SJSA1 (cell line): ENCODE measurements at regions not wholly inside any gene's neighbourhood (a gene's known extent, or its start where the extent isn't known, plus 50 kb on each side); places are given as distances from the start of the nearest gene placed in this dataset.

Source experiments
- DNase-seq, 2 experiments: peaks; one replicate each; pipeline ENCODE4 v3.0.0-alpha.2; 2015 to 2020; ENCODE audit warnings: low spot score in 2 of 2, low read depth in 1 of 2
- H3K27ac ChIP-seq: fragments of 250-450 bp; sonication (Bioruptor Pico); 2 replicates; pipeline ENCODE4 v1.5.1; 2020; ENCODE audit warnings: mild to moderate bottlenecking, moderate library complexity
- H3K27me3 ChIP-seq: fragments of 250-450 bp; sonication (Bioruptor Pico); replicated peaks from 2 replicates; pipeline ENCODE4 v1.5.1; 2020; ENCODE audit warnings: mild to moderate bottlenecking, moderate library complexity
- H3K36me3 ChIP-seq: fragments of 250-450 bp; sonication (Bioruptor Pico); 2 replicates; pipeline ENCODE4 v1.5.1; 2020; ENCODE audit warnings: mild to moderate bottlenecking
- H3K4me1 ChIP-seq: fragments of 250-450 bp; sonication (Bioruptor Pico); replicated peaks from 2 replicates; pipeline ENCODE4 v1.6.1; 2021; ENCODE audit warnings: mild to moderate bottlenecking
- H3K4me3 ChIP-seq: fragments of 250-450 bp; sonication (Bioruptor Pico); 2 replicates; pipeline ENCODE4 v1.5.1; 2020; ENCODE audit warnings: mild to moderate bottlenecking
- H3K9me3 ChIP-seq: fragments of 250-450 bp; sonication (Bioruptor Pico); replicated peaks from 2 replicates; pipeline ENCODE4 v1.5.1; 2020; ENCODE audit warnings: mild to moderate bottlenecking

DNA sequence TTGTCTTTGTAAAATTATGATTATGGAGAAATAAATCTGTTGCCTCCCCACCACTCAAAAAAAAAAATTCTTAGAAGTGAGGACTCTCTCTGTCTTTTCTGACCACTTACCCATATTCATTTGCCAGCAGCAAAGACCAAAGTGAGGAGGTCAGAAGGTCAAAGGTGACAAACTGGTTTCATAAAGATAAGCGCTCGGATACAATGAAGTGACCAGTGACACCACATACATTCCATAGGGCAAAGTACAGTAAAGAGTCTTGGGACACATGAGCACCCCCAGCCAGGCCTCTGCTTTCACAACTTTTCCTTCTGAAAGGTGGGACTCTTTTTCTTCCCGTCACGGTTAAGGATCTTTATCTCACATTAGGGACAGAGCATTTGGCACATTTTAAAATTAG is 75.9 kb upstream of the TCF4 start:
- Histone ChIP-seq H3K36me3 (no peaks in the 10 kb centered on the region), H3K4me1 (no peaks in the 10 kb centered on the region), H3K27ac (no peak overlapping the region), H3K27me3 (no peaks in the 10 kb centered on the region), H3K4me3 (no peak overlapping the region), H3K9me3 (no peaks in the 10 kb centered on the region)
- DNase-seq = no peak

DNA sequence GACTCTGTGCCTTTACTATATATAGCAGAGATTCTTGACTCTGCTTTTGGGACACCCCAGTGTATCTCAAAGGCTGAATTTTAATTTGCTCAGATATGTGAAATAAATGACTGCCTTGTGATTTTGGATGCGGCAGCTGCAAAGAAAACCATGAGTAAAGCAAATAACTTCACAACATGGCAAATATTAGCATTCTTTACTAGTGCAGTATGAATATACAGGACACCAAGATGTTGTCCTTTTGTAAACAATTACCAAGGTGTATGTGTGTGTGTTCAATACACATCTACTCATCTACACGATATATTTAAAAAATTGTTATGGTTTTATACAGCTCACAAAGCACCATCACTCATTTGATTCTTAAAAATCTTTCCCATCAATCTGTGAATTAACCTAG is 70.6 kb upstream of the TCF4 start:
- Histone ChIP-seq H3K27me3 (no peaks in the 10 kb centered on the region), H3K4me1 (no peaks in the 10 kb centered on the region), H3K36me3 (no peaks in the 10 kb centered on the region), H3K4me3 (no peak overlapping the region), H3K27ac (no peak overlapping the region), H3K9me3 (no peaks in the 10 kb centered on the region)
- no peak for DNase-seq

DNA sequence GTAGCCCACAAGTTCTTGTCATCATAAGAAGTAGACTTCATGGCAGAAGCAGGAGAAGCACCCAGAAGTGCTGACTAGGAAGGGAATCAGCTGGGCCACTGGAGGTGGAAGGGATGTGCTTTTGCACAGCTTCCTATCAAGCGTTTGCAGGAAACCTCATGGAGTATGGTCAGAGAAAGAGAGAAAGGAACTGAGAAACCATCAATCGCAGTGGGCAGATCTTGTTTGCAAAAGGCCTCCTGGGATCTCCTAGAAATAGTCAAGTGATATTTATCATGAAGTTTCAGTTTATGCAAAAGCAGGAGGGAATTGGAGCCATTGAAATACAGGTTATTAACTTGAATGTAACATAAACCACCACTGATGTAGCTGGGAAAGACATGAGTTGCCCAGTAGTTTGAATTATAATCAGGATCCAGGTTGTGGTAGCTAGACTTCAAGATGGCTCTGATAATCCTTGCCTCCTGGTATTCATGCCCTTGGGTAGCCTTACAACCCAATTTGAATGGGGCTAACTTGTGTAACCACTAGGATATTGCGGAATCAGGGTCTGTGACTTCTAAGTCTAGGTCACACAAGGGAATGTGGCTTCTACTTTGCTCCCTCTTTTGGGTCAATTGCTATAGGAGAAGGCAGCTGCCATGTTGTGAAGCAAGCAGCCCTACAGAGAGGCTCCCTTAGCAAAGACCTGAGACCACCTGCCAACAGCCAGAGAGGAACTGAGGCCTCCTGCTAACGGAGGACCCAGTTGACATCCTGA is 69.8 kb upstream of the TCF4 start:
- H3K36me3 ChIP-seq = no peaks in the 10 kb centered on the region
- no peak overlapping the region for H3K4me3 ChIP-seq
- no peaks in the 10 kb centered on the region for H3K27me3 ChIP-seq
- no peak overlapping the region for H3K27ac ChIP-seq
- no peak for DNase-seq
- H3K9me3 ChIP-seq = no peaks in the 10 kb centered on the region
- no peaks in the 10 kb centered on the region for H3K4me1 ChIP-seq

DNA sequence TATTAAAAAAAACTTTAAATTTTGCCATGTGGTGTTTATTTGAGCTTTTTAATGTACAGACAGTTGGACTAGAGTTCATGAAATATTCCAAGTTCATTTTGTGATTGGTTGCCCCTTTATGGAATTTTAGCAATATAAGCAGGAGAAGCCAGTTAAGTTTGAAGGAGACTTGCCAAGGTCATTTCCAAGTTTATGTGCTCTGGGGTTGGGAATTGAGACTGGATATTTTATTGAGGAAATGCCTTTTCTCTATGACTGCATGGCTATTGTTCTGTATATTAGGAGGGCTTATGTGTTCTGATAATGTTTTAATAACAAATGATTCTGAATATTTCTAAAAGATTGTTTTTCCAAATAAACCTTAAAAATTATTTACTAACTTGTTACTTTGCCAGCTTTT is 67.0 kb upstream of the TCF4 start:
- Histone ChIP-seq H3K27ac (no peak overlapping the region), H3K36me3 (no peaks in the 10 kb centered on the region), H3K27me3 (no peaks in the 10 kb centered on the region), H3K4me1 (no peaks in the 10 kb centered on the region), H3K4me3 (no peak overlapping the region), H3K9me3 (no peaks in the 10 kb centered on the region)
- DNase-seq = no peak

DNA sequence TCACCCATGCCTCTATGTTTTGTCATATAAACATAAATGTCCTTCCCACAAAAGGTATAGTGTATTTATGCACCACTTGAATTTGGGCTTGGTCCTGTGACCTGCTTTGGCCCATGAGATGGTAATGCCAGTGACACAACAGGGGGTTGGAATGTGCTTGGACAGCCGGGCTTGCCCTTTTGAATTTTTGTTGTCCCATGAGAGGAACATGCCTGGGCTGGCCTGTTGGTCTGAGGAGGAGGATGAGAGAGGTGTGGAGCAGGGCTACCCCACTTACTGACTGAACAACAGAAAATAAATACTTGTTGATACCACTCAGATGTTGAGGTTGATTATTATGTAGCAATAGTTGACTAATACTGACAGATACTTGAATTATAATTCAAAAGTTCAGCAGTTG is 63.2 kb upstream of the TCF4 start:
- no peaks in the 10 kb centered on the region for H3K9me3 ChIP-seq
- H3K27ac ChIP-seq = no peak overlapping the region
- DNase-seq = no peak
- no peaks in the 10 kb centered on the region for H3K4me1 ChIP-seq
- H3K4me3 ChIP-seq = no peak overlapping the region
- H3K27me3 ChIP-seq = no peaks in the 10 kb centered on the region
- H3K36me3 ChIP-seq = no peaks in the 10 kb centered on the region

DNA sequence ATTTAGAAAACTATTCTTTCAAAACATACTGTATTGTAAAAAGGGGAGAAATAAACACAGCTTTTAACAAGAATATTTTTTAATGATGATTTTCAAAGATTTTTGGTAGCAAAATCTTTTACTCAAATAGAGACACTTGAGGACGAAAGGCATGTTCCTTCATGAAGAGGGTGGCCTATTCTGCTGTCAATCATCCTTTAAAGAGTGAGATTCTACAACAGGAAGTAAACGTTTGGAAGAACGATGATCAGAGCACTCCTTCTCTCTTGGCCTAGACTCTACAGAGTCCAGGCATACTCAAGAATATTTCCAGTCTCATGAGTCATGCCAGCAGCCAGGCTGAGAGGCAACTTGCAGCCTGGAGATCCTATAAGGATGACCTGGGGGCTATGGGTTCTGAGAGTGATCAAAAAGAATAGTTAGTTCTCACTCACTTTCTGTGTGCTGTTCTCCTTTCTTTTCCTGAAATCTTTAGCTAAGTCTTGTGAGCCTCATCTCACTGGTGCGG is 62.4 kb upstream of the TCF4 start:
- H3K27me3 ChIP-seq = no peaks in the 10 kb centered on the region
- no peaks in the 10 kb centered on the region for H3K36me3 ChIP-seq
- no peak for DNase-seq
- no peak overlapping the region for H3K4me3 ChIP-seq
- H3K9me3 ChIP-seq = no peaks in the 10 kb centered on the region
- no peak overlapping the region for H3K27ac ChIP-seq
- H3K4me1 ChIP-seq = no peaks in the 10 kb centered on the region

DNA sequence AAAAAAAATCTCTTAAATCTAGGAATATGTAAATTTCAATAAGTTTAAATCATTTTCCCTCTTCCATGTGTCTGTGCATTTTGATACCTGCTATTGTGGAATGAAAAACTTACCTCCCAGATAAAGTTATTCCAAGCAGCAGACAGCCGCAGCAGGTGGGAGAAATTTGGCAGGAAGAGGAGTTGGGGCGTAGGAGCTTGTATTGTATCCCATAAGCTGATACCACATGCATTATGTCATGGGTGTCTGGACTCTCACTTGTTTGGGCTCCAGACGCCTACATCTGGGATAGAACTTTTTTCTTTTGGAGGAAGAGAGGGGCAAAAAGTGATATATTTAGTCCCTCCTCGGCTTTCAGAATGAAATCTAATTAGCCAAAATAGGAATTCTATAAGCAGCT is 59.3 kb upstream of the TCF4 start:
- DNase-seq = no peak
- H3K9me3 ChIP-seq = no peaks in the 10 kb centered on the region
- H3K4me3 ChIP-seq = no peak overlapping the region
- H3K27ac ChIP-seq = no peak overlapping the region
- H3K27me3 ChIP-seq = no peaks in the 10 kb centered on the region
- no peaks in the 10 kb centered on the region for H3K36me3 ChIP-seq
- H3K4me1 ChIP-seq = no peaks in the 10 kb centered on the region

DNA sequence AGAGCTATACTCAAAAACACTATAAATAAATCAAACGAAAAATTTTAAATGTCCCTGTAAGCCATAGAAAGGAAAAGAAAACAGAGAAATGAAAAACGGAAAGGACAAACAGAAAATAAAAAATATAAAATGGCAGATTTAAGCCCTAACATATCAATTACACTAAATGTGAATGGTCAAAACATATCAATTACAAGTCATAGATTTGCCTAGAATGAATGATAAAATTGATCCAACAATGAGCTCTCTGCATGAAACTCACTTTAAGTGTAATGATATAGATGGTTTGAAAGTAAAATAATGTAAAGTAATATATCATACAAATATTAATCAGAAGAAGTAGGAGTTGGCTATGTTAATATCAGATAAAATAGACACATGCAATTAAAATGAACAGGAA is 54.2 kb upstream of the TCF4 start:
- no peak for DNase-seq
- H3K27me3 ChIP-seq = no peaks in the 10 kb centered on the region
- H3K4me3 ChIP-seq = no peak overlapping the region
- no peak overlapping the region for H3K27ac ChIP-seq
- no peaks in the 10 kb centered on the region for H3K9me3 ChIP-seq
- H3K4me1 ChIP-seq = no peaks in the 10 kb centered on the region
- no peaks in the 10 kb centered on the region for H3K36me3 ChIP-seq

DNA sequence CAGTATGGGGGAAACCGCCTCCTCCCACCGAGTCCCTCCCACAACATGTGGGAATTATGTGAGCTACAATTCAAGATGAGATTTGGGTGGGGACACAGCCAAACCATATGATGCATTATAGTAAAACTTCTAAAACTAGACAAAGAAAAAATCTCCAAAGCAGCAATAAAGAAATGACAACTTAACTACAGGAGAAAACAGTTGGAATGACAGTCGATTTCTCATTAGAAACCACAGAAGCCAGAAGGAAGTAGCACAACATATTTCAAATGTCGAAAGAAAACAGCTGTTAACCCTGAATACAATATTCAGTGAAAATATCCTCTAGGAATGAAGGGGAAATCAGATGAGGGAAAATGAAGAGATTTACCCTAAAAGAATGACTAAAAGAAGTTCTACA is 53.5 kb upstream of the TCF4 start:
- DNase-seq = no peak
- no peaks in the 10 kb centered on the region for H3K27me3 ChIP-seq
- no peak overlapping the region for H3K27ac ChIP-seq
- H3K4me1 ChIP-seq = no peaks in the 10 kb centered on the region
- no peaks in the 10 kb centered on the region for H3K36me3 ChIP-seq
- H3K9me3 ChIP-seq = no peaks in the 10 kb centered on the region
- H3K4me3 ChIP-seq = no peak overlapping the region
